PC-3 (cell line): ENCODE measurements at regions not wholly inside any gene's neighbourhood (a gene's known extent, or its start where the extent isn't known, plus 50 kb on each side); places are given as distances from the start of the nearest gene placed in this dataset.

Source experiments
- CTCF ChIP-seq: fragments of 300-600 bp; sonication (generic); conservative IDR thresholded peaks from 2 replicates; pipeline ENCODE4 v1.5.1; 2017; ENCODE audit warnings: antibody characterized with exemption, low read depth, mild to moderate bottlenecking, low read length
- EZH2 ChIP-seq: fragments of 300-600 bp; sonication (generic); IDR thresholded peaks from one replicate; pipeline ENCODE4 v1.6.1; 2017; ENCODE audit warnings: antibody characterized with exemption, mild to moderate bottlenecking, low read length; ENCODE audit not compliant: unreplicated experiment

GRCh38 chr12:85639834-85640233, 196.4 kb downstream of the RASSF9 start:
- no peak for TF ChIP-seq CTCF
- TF ChIP-seq EZH2, result no peak
